Endothelial cell of umbilical vein (primary cell): ENCODE measurements at regions not wholly inside any gene's neighbourhood (a gene's known extent, or its start where the extent isn't known, plus 50 kb on each side); places are given as distances from the start of the nearest gene placed in this dataset.
"Not testable (repeated sequence)": the region's sequence is repeated elsewhere in the genome, so short reads cannot be mapped to it uniquely, and the experiment has no call there.

ENCODE experiments used
- BruUV-seq: library from RNA; stranded (reverse); fragments of 400-500 nt; replicated peaks from 2 replicates; lab custom pipeline; 2021; lab: Mats Ljungman, UMichigan
- CTCF ChIA-PET: fragments of 300-600, 350-600 bp; sonication (Branson Sonifier 250); formaldehyde crosslinking; loops from one replicate; lab custom pipeline; 2021; ENCODE audit warnings: antibody characterized with exemption, inconsistent platforms; lab: Charles Lee
- POLR2A ChIA-PET: fragments of 300-600, 350-600 bp; sonication (Branson Sonifier 250); formaldehyde crosslinking; loops from one replicate; lab custom pipeline; 2021; ENCODE audit warnings: antibody characterized with exemption, inconsistent platforms; lab: Charles Lee
- DNase-seq: peaks from one replicate; pipeline ENCODE4 v3.0.0-alpha.2; 2011; ENCODE audit warnings: low read depth, low spot score
- FAIRE-seq: peaks from 2 replicates; lab custom pipeline; 2011; peaks lifted over from hg19 to GRCh38; lab: Jason Lieb, UNC
- H2AFZ ChIP-seq: 2 replicates; pipeline ENCODE4 v1.6.0; 2012; ENCODE audit warnings: low read depth, low read length, control low read depth, inconsistent platforms
- H3K27ac ChIP-seq: 2 replicates; pipeline ENCODE4 v1.5.1; 2011; ENCODE audit warnings: low read depth, mild to moderate bottlenecking, control low read depth, low read length, moderate library complexity; ENCODE audit not compliant: insufficient read depth
- H3K27me3 ChIP-seq, 2 experiments: 2 replicates each; pipeline versions ENCODE4 v1.6.0 to v1.6.1; 2011; ENCODE audit warnings: low read length in 2 of 2, mixed read lengths in 1 of 2; ENCODE audit not compliant: control insufficient read depth in 2 of 2, insufficient read depth in 2 of 2
- H3K36me3 ChIP-seq, 2 experiments: 2 replicates in 1 of 2; 3 replicates in 1 of 2; pipeline ENCODE4 v1.5.1; 2011; ENCODE audit warnings: low read length in 2 of 2, mild to moderate bottlenecking in 1 of 2, moderate library complexity in 1 of 2; ENCODE audit not compliant: control insufficient read depth in 2 of 2, insufficient read depth in 2 of 2; ENCODE audit errors: extremely low read depth in 1 of 2
- H3K4me1 ChIP-seq: 3 replicates; pipeline ENCODE4 v1.5.1; 2011; ENCODE audit warnings: mild to moderate bottlenecking, low read length; ENCODE audit not compliant: control insufficient read depth, insufficient read depth; ENCODE audit errors: extremely low read depth
- H3K4me2 ChIP-seq: 2 replicates; pipeline ENCODE4 v1.6.1; 2011; ENCODE audit warnings: low read length, control low read depth, mixed read lengths; ENCODE audit not compliant: insufficient read depth
- H3K4me3 ChIP-seq, 3 experiments: fragments of 200-600 bp in 1 of 3; sonication (generic), shearing (Covaris generic) in 1 of 3; replicated peaks in 1 of 3; 2 replicates each; pipeline ENCODE4 v1.5.1; 2011 to 2016; ENCODE audit warnings: control low read depth in 3 of 3, low read length in 3 of 3, mild to moderate bottlenecking in 2 of 3, inconsistent platforms in 1 of 3, low read depth in 1 of 3, moderate library complexity in 1 of 3; ENCODE audit not compliant: insufficient read depth in 1 of 3
- H3K79me2 ChIP-seq: 2 replicates; pipeline ENCODE4 v1.6.0; 2012; ENCODE audit warnings: low read length, inconsistent platforms; ENCODE audit not compliant: control insufficient read depth, insufficient read depth
- H3K9ac ChIP-seq: replicated peaks from 2 replicates; pipeline ENCODE3; 2011; ENCODE audit warnings: low read length, control low read depth; ENCODE audit not compliant: insufficient read depth; ENCODE audit errors: extremely low read depth
- H3K9me1 ChIP-seq: replicated peaks from 3 replicates; pipeline ENCODE4 v1.6.0; 2011; ENCODE audit warnings: mild to moderate bottlenecking, low read length; ENCODE audit not compliant: control insufficient read depth, insufficient read depth; ENCODE audit errors: extremely low read depth
- H3K9me3 ChIP-seq: replicated peaks from 2 replicates; pipeline ENCODE4 v1.5.1; 2012; ENCODE audit warnings: low read length, inconsistent platforms; ENCODE audit not compliant: control insufficient read depth, insufficient read depth
- H4K20me1 ChIP-seq: replicated peaks from 2 replicates; pipeline ENCODE3; 2011; ENCODE audit warnings: mild to moderate bottlenecking, low read length; ENCODE audit not compliant: control insufficient read depth, insufficient read depth; ENCODE audit errors: extremely low read depth
- EZH2 ChIP-seq: IDR thresholded peaks from 2 replicates; pipeline ENCODE4 v1.6.1; 2012; ENCODE audit warnings: borderline replicate concordance, low read depth, mild to moderate bottlenecking, moderate library complexity, low read length, inconsistent platforms; ENCODE audit not compliant: severe bottlenecking
- MAX ChIP-seq: IDR thresholded peaks from 2 replicates; pipeline ENCODE4 v1.6.1; 2011; ENCODE audit not compliant: insufficient read depth, insufficient read length
- dilution Hi-C: fragments of 300-500 bp; cut with MboI; formaldehyde crosslinking; loops from one replicate; pipeline ENCODE4 v1.15.0; 2019; ENCODE audit warnings: low sequenced_read_pairs; ENCODE audit not compliant: extremely low pct_ligation_motif_present
- intact Hi-C: fragments of 100-400 bp; cut with micrococcal nuclease; formaldehyde crosslinking; loops from one replicate; pipeline ENCODE4 v1.10.0; 2022

- POLR2A ChIA-PET, result no interaction called here
- intact Hi-C loops (no loop called here), dilution Hi-C loops (no loop called here)
- H3K9ac ChIP-seq, result no peak overlapping the region
- H3K4me2 ChIP-seq, result no peak overlapping the region
- no peak overlapping the region for H3K27ac ChIP-seq
- H2AFZ ChIP-seq, result no peak overlapping the region
- no peaks in the 10 kb centered on the region for H3K9me3 ChIP-seq
- H3K79me2 ChIP-seq, result no peaks in the 10 kb centered on the region
- no peaks in the 10 kb centered on the region for H4K20me1 ChIP-seq
- H3K27me3 ChIP-seq, result no peaks in the 10 kb centered on the region
- H3K36me3 ChIP-seq, result no peaks in the 10 kb centered on the region
- no peaks in the 10 kb centered on the region for H3K9me1 ChIP-seq
- CTCF ChIA-PET, result no interaction called here
- BruUV-seq, result no TSS peak
- H3K4me3 ChIP-seq, result no peak overlapping the region
- no peaks in the 10 kb centered on the region for H3K4me1 ChIP-seq
- DNase-seq, result no peak
- FAIRE-seq, result no peak
- TF ChIP-seq EZH2 (no peak), MAX (no peak)
Measured at GRCh38 chr20:48493966-48494365, 333.8 kb downstream of the PREX1 start.

GRCh38 chr20:48493331-48493730, 334.5 kb downstream of the PREX1 start:
- dilution Hi-C loops, H2AFZ ChIP-seq, H3K79me2 ChIP-seq, H3K9me3 ChIP-seq, H3K27me3 ChIP-seq, H4K20me1 ChIP-seq, intact Hi-C loops, H3K27ac ChIP-seq, H3K9me1 ChIP-seq, H3K36me3 ChIP-seq, H3K4me2 ChIP-seq, H3K4me1 ChIP-seq, H3K9ac ChIP-seq, CTCF ChIA-PET, FAIRE-seq, H3K4me3 ChIP-seq, BruUV-seq, POLR2A ChIA-PET, DNase-seq: not testable (repeated sequence)
